Stimulated activated naive CD8-positive, alpha-beta T cell treated with anti-CD3 and anti-CD28 coated beads, Interleukin-15, amount 100 ng/mL, for 72 hours (primary cell): ENCODE measurements at regions not wholly inside any gene's neighbourhood (a gene's known extent, or its start where the extent isn't known, plus 50 kb on each side); places are given as distances from the start of the nearest gene placed in this dataset.
"Not testable (repeated sequence)": the region's sequence is repeated elsewhere in the genome, so short reads cannot be mapped to it uniquely, and the experiment has no call there.

Experiments used
- ATAC-seq: fragments of 150-1000 bp; cut with Tn5 transposase; 2 replicates; pipeline ENCODE4 v1.10.0; 2021; ENCODE audit warnings: mild to moderate bottlenecking, moderate library complexity
- DNase-seq, 2 donors: peaks; one replicate each; pipeline ENCODE4 v3.0.0; 2021 to 2022
- H3K27ac Mint-ChIP-seq, 2 donors: one replicate each; pipeline ENCODE4 v1.8.0; 2022; ENCODE audit warnings: mild to moderate bottlenecking in 2 of 2, mixed read lengths in 2 of 2, moderate library complexity in 2 of 2
- H3K27me3 Mint-ChIP-seq: one replicate; pipeline ENCODE4 v1.8.0; 2022; ENCODE audit warnings: mixed read lengths
- H3K4me1 Mint-ChIP-seq: one replicate; pipeline ENCODE4 v1.8.0; 2022; ENCODE audit warnings: mild to moderate bottlenecking, mixed read lengths
- H3K4me3 Mint-ChIP-seq, 2 donors: one replicate each; pipeline ENCODE4 v1.8.0; 2022; ENCODE audit warnings: mild to moderate bottlenecking in 2 of 2, mixed read lengths in 2 of 2, moderate library complexity in 1 of 2
- H3K9me3 Mint-ChIP-seq, 2 donors: one replicate each; pipeline ENCODE4 v1.8.0; 2022; ENCODE audit warnings: mixed read lengths in 2 of 2

- H3K9me3 Mint-ChIP-seq: peaks cover 17 to 31% of the 10 kb centered on the region in 2 donors
- DNase-seq, H3K4me1 Mint-ChIP-seq, H3K4me3 Mint-ChIP-seq, H3K27me3 Mint-ChIP-seq, H3K27ac Mint-ChIP-seq, ATAC-seq: not testable (repeated sequence)
These were observed 1212.9 kb upstream of the TENM3 start for GRCh38 chr4:181030135-181030921.

- no peak for DNase-seq
- H3K27ac Mint-ChIP-seq: no peak overlapping the region
- no peaks in the 10 kb centered on the region for H3K27me3 Mint-ChIP-seq
- peaks cover 17 to 33% of the 10 kb centered on the region in 2 donors for H3K9me3 Mint-ChIP-seq
- H3K4me1 Mint-ChIP-seq: no peaks in the 10 kb centered on the region
- H3K4me3 Mint-ChIP-seq: no peak overlapping the region
- no peak for ATAC-seq
These were observed 1212.2 kb upstream of the TENM3 start for GRCh38 chr4:181030961-181031360.

GRCh38 chr4:181043486-181043885 lies 1199.7 kb upstream of the TENM3 start:
- Mint-ChIP-seq H3K27ac (no peak overlapping the region), H3K27me3 (no peaks in the 10 kb centered on the region), H3K4me1 (no peaks in the 10 kb centered on the region), H3K4me3 (no peak overlapping the region), H3K9me3 (peaks cover 0 to 8% of the 10 kb centered on the region in 2 donors)
- DNase-seq (no peak), ATAC-seq (no peak)

GRCh38 chr4:181046809-181047208 lies 1196.4 kb upstream of the TENM3 start:
- H3K27me3 Mint-ChIP-seq: no peaks in the 10 kb centered on the region
- no peak overlapping the region for H3K4me3 Mint-ChIP-seq
- H3K9me3 Mint-ChIP-seq: peaks cover 0 to 7% of the 10 kb centered on the region in 2 donors
- H3K4me1 Mint-ChIP-seq: no peaks in the 10 kb centered on the region
- ATAC-seq (no peak), DNase-seq (no peak)
- no peak overlapping the region for H3K27ac Mint-ChIP-seq

GRCh38 chr4:181051931-181052330 lies 1191.3 kb upstream of the TENM3 start:
- Mint-ChIP-seq H3K27me3 (no peaks in the 10 kb centered on the region), H3K9me3 (no peaks in the 10 kb centered on the region), H3K27ac (no peak overlapping the region), H3K4me3 (no peak overlapping the region), H3K4me1 (no peaks in the 10 kb centered on the region)
- no peak for ATAC-seq
- no peak for DNase-seq

GRCh38 chr4:181061787-181062186 lies 1181.4 kb upstream of the TENM3 start:
- no peaks in the 10 kb centered on the region for H3K4me1 Mint-ChIP-seq
- peaks cover 5 to 6% of the 10 kb centered on the region in 2 donors for H3K9me3 Mint-ChIP-seq
- no peaks in the 10 kb centered on the region for H3K27me3 Mint-ChIP-seq

GRCh38 chr4:181063212-181063611 lies 1180.0 kb upstream of the TENM3 start:
- Mint-ChIP-seq H3K27ac (no peak overlapping the region), H3K27me3 (no peaks in the 10 kb centered on the region), H3K4me3 (no peak overlapping the region), H3K9me3 (peaks cover 5 to 12% of the 10 kb centered on the region in 2 donors), H3K4me1 (no peaks in the 10 kb centered on the region)
- DNase-seq (no peak), ATAC-seq (no peak)

More at GRCh38 chr4:181061787-181062186, 1181.4 kb upstream of the TENM3 start:
- no peak for ATAC-seq
- DNase-seq: no peak
- Mint-ChIP-seq H3K27ac (no peak overlapping the region), H3K4me3 (no peak overlapping the region)

- H3K27ac Mint-ChIP-seq: no peak overlapping the region
- DNase-seq (no peak), ATAC-seq (no peak)
- H3K4me1 Mint-ChIP-seq: no peaks in the 10 kb centered on the region
- no peak overlapping the region for H3K4me3 Mint-ChIP-seq
- H3K9me3 Mint-ChIP-seq: no peaks in the 10 kb centered on the region
- no peaks in the 10 kb centered on the region for H3K27me3 Mint-ChIP-seq
These were observed 1165.9 kb upstream of the TENM3 start for GRCh38 chr4:181077341-181077740.

GRCh38 chr4:181078196-181078595 lies 1165.0 kb upstream of the TENM3 start:
- ATAC-seq (no peak), DNase-seq (no peak)
- no peaks in the 10 kb centered on the region for H3K9me3 Mint-ChIP-seq
- no peak overlapping the region for H3K27ac Mint-ChIP-seq
- no peaks in the 10 kb centered on the region for H3K27me3 Mint-ChIP-seq
- H3K4me1 Mint-ChIP-seq: no peaks in the 10 kb centered on the region
- no peak overlapping the region for H3K4me3 Mint-ChIP-seq

- no peak for ATAC-seq
- peaks cover 0 to under 1% of the 10 kb centered on the region in 2 donors for H3K9me3 Mint-ChIP-seq
- H3K4me3 Mint-ChIP-seq: no peak overlapping the region
- no peak overlapping the region for H3K27ac Mint-ChIP-seq
- no peaks in the 10 kb centered on the region for H3K4me1 Mint-ChIP-seq
- no peaks in the 10 kb centered on the region for H3K27me3 Mint-ChIP-seq
- DNase-seq: no peak
These were observed 1159.3 kb upstream of the TENM3 start for GRCh38 chr4:181083757-181084361.

- no peak for ATAC-seq
- Mint-ChIP-seq H3K9me3 (peaks cover 5 to 11% of the 10 kb centered on the region in 2 donors), H3K27me3 (no peaks in the 10 kb centered on the region), H3K27ac (no peak overlapping the region), H3K4me3 (no peak overlapping the region), H3K4me1 (no peaks in the 10 kb centered on the region)
- DNase-seq: no peak
These were observed 1157.6 kb upstream of the TENM3 start for GRCh38 chr4:181085557-181085956.

GRCh38 chr4:181105487-181105886 lies 1137.7 kb upstream of the TENM3 start:
- Mint-ChIP-seq H3K27me3 (no peaks in the 10 kb centered on the region), H3K4me3 (no peak overlapping the region), H3K27ac (no peak overlapping the region), H3K9me3 (peaks cover 0 to 12% of the 10 kb centered on the region in 2 donors), H3K4me1 (no peaks in the 10 kb centered on the region)
- ATAC-seq (no peak), DNase-seq (no peak)

GRCh38 chr4:181106398-181106797 lies 1136.8 kb upstream of the TENM3 start:
- Mint-ChIP-seq H3K27me3 (no peaks in the 10 kb centered on the region), H3K9me3 (peaks cover 0 to 12% of the 10 kb centered on the region in 2 donors), H3K27ac (no peak overlapping the region), H3K4me3 (no peak overlapping the region), H3K4me1 (no peaks in the 10 kb centered on the region)
- ATAC-seq (no peak), DNase-seq (no peak)

- Mint-ChIP-seq H3K27me3 (no peaks in the 10 kb centered on the region), H3K4me1 (no peaks in the 10 kb centered on the region), H3K9me3 (peaks cover 0 to 5% of the 10 kb centered on the region in 2 donors), H3K4me3 (no peak overlapping the region), H3K27ac (no peak overlapping the region)
- DNase-seq (no peak), ATAC-seq (no peak)
These were observed 1135.0 kb upstream of the TENM3 start for GRCh38 chr4:181108237-181108636.

- DNase-seq: no peak
- Mint-ChIP-seq H3K4me3 (no peak overlapping the region), H3K4me1 (no peaks in the 10 kb centered on the region), H3K27me3 (no peaks in the 10 kb centered on the region), H3K9me3 (peaks cover 0 to 5% of the 10 kb centered on the region in 2 donors), H3K27ac (no peak overlapping the region)
- ATAC-seq: no peak
These were observed 1124.0 kb upstream of the TENM3 start for GRCh38 chr4:181119186-181119585.

GRCh38 chr4:181121733-181122132 lies 1121.5 kb upstream of the TENM3 start:
- Mint-ChIP-seq H3K4me3 (no peak overlapping the region), H3K27ac (no peak overlapping the region), H3K9me3 (peaks cover 5 to 9% of the 10 kb centered on the region in 2 donors), H3K27me3 (no peaks in the 10 kb centered on the region), H3K4me1 (no peaks in the 10 kb centered on the region)
- DNase-seq (no peak), ATAC-seq (no peak)
